Ishikawa (cell line): ENCODE measurements at regions not wholly inside any gene's neighbourhood (a gene's known extent, or its start where the extent isn't known, plus 50 kb on each side); places are given as distances from the start of the nearest gene placed in this dataset.

ENCODE experiments used
- TCF12 ChIP-seq: IDR thresholded peaks from 2 replicates; pipeline ENCODE4 v1.6.1; 2012; ENCODE audit warnings: low read depth
- TF ChIP-seq, protein P1 (sequence below): IDR thresholded peaks from 2 replicates; pipeline ENCODE4 v1.6.1; 2012; ENCODE audit warnings: low read depth, mild to moderate bottlenecking

GRCh38 chr14:84112589-84112988 lies 1417.4 kb upstream of the FLRT2 start:
- TF ChIP-seq, protein P1, sequence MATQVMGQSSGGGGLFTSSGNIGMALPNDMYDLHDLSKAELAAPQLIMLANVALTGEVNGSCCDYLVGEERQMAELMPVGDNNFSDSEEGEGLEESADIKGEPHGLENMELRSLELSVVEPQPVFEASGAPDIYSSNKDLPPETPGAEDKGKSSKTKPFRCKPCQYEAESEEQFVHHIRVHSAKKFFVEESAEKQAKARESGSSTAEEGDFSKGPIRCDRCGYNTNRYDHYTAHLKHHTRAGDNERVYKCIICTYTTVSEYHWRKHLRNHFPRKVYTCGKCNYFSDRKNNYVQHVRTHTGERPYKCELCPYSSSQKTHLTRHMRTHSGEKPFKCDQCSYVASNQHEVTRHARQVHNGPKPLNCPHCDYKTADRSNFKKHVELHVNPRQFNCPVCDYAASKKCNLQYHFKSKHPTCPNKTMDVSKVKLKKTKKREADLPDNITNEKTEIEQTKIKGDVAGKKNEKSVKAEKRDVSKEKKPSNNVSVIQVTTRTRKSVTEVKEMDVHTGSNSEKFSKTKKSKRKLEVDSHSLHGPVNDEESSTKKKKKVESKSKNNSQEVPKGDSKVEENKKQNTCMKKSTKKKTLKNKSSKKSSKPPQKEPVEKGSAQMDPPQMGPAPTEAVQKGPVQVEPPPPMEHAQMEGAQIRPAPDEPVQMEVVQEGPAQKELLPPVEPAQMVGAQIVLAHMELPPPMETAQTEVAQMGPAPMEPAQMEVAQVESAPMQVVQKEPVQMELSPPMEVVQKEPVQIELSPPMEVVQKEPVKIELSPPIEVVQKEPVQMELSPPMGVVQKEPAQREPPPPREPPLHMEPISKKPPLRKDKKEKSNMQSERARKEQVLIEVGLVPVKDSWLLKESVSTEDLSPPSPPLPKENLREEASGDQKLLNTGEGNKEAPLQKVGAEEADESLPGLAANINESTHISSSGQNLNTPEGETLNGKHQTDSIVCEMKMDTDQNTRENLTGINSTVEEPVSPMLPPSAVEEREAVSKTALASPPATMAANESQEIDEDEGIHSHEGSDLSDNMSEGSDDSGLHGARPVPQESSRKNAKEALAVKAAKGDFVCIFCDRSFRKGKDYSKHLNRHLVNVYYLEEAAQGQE = no peak
- no peak for TF ChIP-seq TCF12
